Esophagus muscularis mucosa (tissue), 4 donors: ENCODE measurements at regions not wholly inside any gene's neighbourhood (a gene's known extent, or its start where the extent isn't known, plus 50 kb on each side); places are given as distances from the start of the nearest gene placed in this dataset.
"Not testable (repeated sequence)": the region's sequence is repeated elsewhere in the genome, so short reads cannot be mapped to it uniquely, and the experiment has no call there.

ENCODE experiments used
- DNase-seq: peaks from one replicate; pipeline ENCODE4 v3.0.0-alpha.2; 2017; ENCODE audit errors: extremely low spot score
- H3K27ac ChIP-seq, 4 donors: fragments of 200-600 bp; sonication (generic); replicated peaks in 1 of 4; 1 replicate in 3 of 4; 2 replicates in 1 of 4; pipeline ENCODE4 v1.5.1; 2016 to 2019; ENCODE audit warnings: mild to moderate bottlenecking in 1 of 4
- H3K27me3 ChIP-seq, 4 donors: fragments of 200-600 bp; sonication (generic); one replicate each; pipeline versions ENCODE4 v1.5.1 to v1.6.0; 2016 to 2019
- H3K36me3 ChIP-seq, 4 donors: fragments of 200-600 bp; sonication (generic); one replicate each; pipeline ENCODE4 v1.5.1; 2016 to 2019
- H3K4me1 ChIP-seq, 4 donors: fragments of 200-600 bp; sonication (generic); one replicate each; pipeline ENCODE4 v1.5.1; 2016 to 2019
- H3K4me3 ChIP-seq, 4 donors: fragments of 200-600 bp; sonication (generic); 1 replicate in 2 of 4; 2 replicates in 2 of 4; pipeline ENCODE4 v1.5.1; 2016 to 2019; ENCODE audit warnings: mild to moderate bottlenecking in 4 of 4, moderate library complexity in 1 of 4
- H3K9me3 ChIP-seq, 4 donors: fragments of 200-600 bp; sonication (generic); 1 replicate in 3 of 4; 2 replicates in 1 of 4; pipeline ENCODE4 v1.5.1; 2016 to 2019
- EP300 ChIP-seq: sonication (generic); formaldehyde crosslinking; IDR thresholded peaks from one replicate; pipeline ENCODE4 v1.6.1; 2017; ENCODE audit warnings: antibody characterized with exemption
- POLR2A ChIP-seq: fragments of 450-650 bp; IDR thresholded peaks from one replicate; pipeline ENCODE4 v1.6.1; 2017; ENCODE audit warnings: antibody characterized with exemption, moderate library complexity, mild to moderate bottlenecking, low read depth
- POLR2AphosphoS5 ChIP-seq, 2 donors: sonication (generic); formaldehyde crosslinking; IDR thresholded peaks; one replicate each; pipeline ENCODE4 v1.6.1; 2017; ENCODE audit warnings: antibody characterized with exemption in 2 of 2
- WGBS: methylation state at CpG from one replicate; pipeline ENCODE4 v1.1.5; 2018; 5-methylcytosine and 5-hydroxymethylcytosine counted together
- intact Hi-C: fragments of 100-400 bp; cut with DNase I; formaldehyde crosslinking; loops from one replicate; pipeline ENCODE4 v1.15.1; 2023
- TF ChIP-seq, protein P1 (sequence below), 3 experiments: fragments of 200-600 bp in 2 of 3; fragments of 450-650 bp in 1 of 3; sonication (generic) in 2 of 3; IDR thresholded peaks; one replicate each; pipeline ENCODE4 v1.5.1; 2017 to 2019; ENCODE audit warnings: antibody characterized with exemption in 3 of 3, mild to moderate bottlenecking in 2 of 3, moderate library complexity in 1 of 3

DNA sequence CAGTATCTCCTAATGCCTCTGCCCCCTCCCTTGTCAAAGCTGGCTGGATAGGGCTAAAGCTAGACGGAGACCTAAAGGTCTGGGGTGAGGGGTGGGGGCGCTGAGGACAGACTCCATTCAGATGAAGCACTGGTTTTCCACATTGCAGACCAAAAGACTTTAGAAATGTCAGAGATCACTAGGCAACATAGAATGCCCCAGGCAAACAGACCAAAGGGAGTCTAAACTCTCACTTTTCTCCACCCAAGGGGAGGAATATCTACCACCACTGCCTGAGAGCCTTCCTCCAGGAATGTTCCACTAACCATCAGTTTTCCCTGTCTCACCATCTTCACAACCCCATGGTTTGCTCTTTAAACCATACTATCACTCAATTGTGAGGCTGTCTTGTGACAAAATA lies 106.9 kb upstream of the KRAS start:
- Histone ChIP-seq H3K4me3 (no peak overlapping the region), H3K27ac (no peak overlapping the region), H3K9me3 (no peaks in the 10 kb centered on the region), H3K36me3 (no peaks in the 10 kb centered on the region), H3K27me3 (no peaks in the 10 kb centered on the region), H3K4me1 (no peaks in the 10 kb centered on the region)
- TF ChIP-seq, protein P1, sequence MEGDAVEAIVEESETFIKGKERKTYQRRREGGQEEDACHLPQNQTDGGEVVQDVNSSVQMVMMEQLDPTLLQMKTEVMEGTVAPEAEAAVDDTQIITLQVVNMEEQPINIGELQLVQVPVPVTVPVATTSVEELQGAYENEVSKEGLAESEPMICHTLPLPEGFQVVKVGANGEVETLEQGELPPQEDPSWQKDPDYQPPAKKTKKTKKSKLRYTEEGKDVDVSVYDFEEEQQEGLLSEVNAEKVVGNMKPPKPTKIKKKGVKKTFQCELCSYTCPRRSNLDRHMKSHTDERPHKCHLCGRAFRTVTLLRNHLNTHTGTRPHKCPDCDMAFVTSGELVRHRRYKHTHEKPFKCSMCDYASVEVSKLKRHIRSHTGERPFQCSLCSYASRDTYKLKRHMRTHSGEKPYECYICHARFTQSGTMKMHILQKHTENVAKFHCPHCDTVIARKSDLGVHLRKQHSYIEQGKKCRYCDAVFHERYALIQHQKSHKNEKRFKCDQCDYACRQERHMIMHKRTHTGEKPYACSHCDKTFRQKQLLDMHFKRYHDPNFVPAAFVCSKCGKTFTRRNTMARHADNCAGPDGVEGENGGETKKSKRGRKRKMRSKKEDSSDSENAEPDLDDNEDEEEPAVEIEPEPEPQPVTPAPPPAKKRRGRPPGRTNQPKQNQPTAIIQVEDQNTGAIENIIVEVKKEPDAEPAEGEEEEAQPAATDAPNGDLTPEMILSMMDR (IDR thresholded peaks at IDR 0.05), result no peak
- no peak for TF ChIP-seq POLR2A
- no peak for TF ChIP-seq POLR2AphosphoS5 (IDR thresholded peaks at IDR 0.05)
- TF ChIP-seq EP300, result no peak
- DNase-seq, result no peak
- WGBS, result 86% methylated on average over 2 of the region's 2 CpGs
- intact Hi-C loops, result no loop called here

DNA sequence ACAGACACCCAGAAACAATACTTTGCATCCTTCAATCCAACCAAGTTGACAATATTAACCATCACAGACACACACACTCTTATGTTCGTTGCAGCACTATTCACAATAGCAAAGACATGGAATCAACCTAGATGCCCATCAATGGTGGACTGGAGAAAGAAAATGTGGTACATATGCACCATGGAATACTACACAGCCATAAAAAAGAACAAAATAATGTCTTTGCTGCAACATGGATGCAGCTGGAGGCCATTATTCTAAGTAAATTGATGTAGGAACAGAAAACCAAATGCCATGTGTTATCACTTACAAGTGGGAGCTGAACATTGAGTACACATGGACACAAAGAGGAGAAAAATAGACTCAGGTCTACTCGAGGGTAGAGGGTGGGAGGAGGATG lies 102.2 kb upstream of the KRAS start:
- WGBS, result 85% methylated on average over 2 of the region's 2 CpGs
- H3K4me1 ChIP-seq, H3K9me3 ChIP-seq, H3K27me3 ChIP-seq, H3K4me3 ChIP-seq, DNase-seq, intact Hi-C loops, H3K36me3 ChIP-seq, H3K27ac ChIP-seq: not testable (repeated sequence)

- 86% methylated on average over 4 of the region's 4 CpGs for WGBS
- H3K36me3 ChIP-seq, result no peaks in the 10 kb centered on the region
- TF ChIP-seq POLR2A (no peak), EP300 (no peak), POLR2AphosphoS5 (IDR thresholded peaks at IDR 0.05) (no peak)
- TF ChIP-seq, protein P1 (IDR thresholded peaks at IDR 0.05), result no peak
- intact Hi-C loops, result no loop called here
- no peaks in the 10 kb centered on the region for H3K9me3 ChIP-seq
- no peaks in the 10 kb centered on the region for H3K27me3 ChIP-seq
- no peak overlapping the region for H3K27ac ChIP-seq
- H3K4me1 ChIP-seq, result no peaks in the 10 kb centered on the region
- H3K4me3 ChIP-seq, result no peak overlapping the region
- no peak for DNase-seq
Observed at GRCh38 chr12:25352083-25352918, 101.6 kb upstream of the KRAS start.

DNA sequence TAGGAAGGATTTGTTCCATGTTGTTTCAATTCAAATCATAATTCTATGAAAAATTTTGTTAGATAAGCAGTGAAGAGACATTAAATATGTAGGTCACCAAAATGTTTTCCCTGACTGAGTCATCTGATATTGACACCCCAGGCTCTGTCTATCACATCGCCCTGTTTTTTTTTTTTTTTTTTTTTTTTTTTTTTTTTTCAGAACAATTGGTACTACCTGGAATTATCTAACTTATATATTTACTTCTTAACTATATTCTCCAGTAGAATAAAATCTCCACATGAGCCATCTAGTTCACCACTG lies 97.8 kb upstream of the KRAS start:
- H3K36me3 ChIP-seq, result no peaks in the 10 kb centered on the region
- no peaks in the 10 kb centered on the region for H3K27me3 ChIP-seq
- no peak overlapping the region for H3K4me3 ChIP-seq
- H3K27ac ChIP-seq, result no peak overlapping the region
- no peaks in the 10 kb centered on the region for H3K4me1 ChIP-seq
- intact Hi-C loops, result no loop called here
- DNase-seq, result no peak
- no peaks in the 10 kb centered on the region for H3K9me3 ChIP-seq
- 96% methylated on average over 1 of the region's 1 CpG for WGBS
- TF ChIP-seq EP300 (no peak), POLR2AphosphoS5 (IDR thresholded peaks at IDR 0.05) (no peak), POLR2A (no peak)
- TF ChIP-seq, protein P1 (IDR thresholded peaks at IDR 0.05), result no peak

- H3K9me3 ChIP-seq, result no peaks in the 10 kb centered on the region
- H3K4me1 ChIP-seq, result no peaks in the 10 kb centered on the region
- WGBS, result 37% methylated on average over 4 of the region's 4 CpGs
- no peak for DNase-seq
- no peak overlapping the region for H3K4me3 ChIP-seq
- TF ChIP-seq POLR2AphosphoS5 (IDR thresholded peaks at IDR 0.05) (no peak), POLR2A (no peak), EP300 (no peak)
- TF ChIP-seq, protein P1 (IDR thresholded peaks at IDR 0.05), result no peak
- H3K36me3 ChIP-seq, result no peaks in the 10 kb centered on the region
- intact Hi-C loops, result no loop called here
- H3K27ac ChIP-seq, result no peak overlapping the region
- no peaks in the 10 kb centered on the region for H3K27me3 ChIP-seq
Observed at GRCh38 chr12:25347716-25348592, 97.2 kb upstream of the KRAS start.

GRCh38 chr12:25341877-25342276 lies 91.1 kb upstream of the KRAS start:
- H3K36me3 ChIP-seq, H3K27me3 ChIP-seq, H3K4me1 ChIP-seq, DNase-seq, H3K27ac ChIP-seq, H3K4me3 ChIP-seq, H3K9me3 ChIP-seq, intact Hi-C loops: not testable (repeated sequence)
- WGBS, result 87% methylated on average over 5 of the region's 5 CpGs
